Activated CD4-positive, CD25-positive, alpha-beta regulatory T cell treated with anti-CD3 and anti-CD28 coated beads, Interleukin-2, amount 50 U/mL, for 72 hours (primary cell): ENCODE measurements at regions not wholly inside any gene's neighbourhood (a gene's known extent, or its start where the extent isn't known, plus 50 kb on each side); places are given as distances from the start of the nearest gene placed in this dataset.

Source experiments
- DNase-seq: peaks from one replicate; pipeline ENCODE4 v3.0.0; 2021

DNA sequence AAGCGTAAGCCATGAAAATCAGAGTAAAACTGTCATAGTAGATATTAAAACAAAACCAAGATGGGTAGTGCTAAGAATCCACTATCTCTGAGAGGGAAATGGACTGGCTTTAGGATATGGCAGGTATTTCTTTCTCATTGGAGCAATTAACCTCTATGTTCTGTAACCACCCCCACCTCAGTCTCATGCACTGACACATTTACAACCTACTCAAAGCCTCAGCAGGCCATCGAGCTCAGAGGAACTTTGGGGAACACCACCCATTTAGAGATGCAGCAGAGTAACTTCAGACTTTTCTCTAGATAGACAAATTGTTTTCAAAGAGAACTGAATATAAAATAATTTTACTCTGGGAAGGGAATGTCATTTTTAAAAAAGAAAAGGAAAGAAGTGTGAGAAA is 615.8 kb upstream of the ZFHX3 start:
- DNase-seq = no peak

GRCh38 chr16:73636196-73636595 is 588.3 kb upstream of the ZFHX3 start:
- no peak for DNase-seq

DNA sequence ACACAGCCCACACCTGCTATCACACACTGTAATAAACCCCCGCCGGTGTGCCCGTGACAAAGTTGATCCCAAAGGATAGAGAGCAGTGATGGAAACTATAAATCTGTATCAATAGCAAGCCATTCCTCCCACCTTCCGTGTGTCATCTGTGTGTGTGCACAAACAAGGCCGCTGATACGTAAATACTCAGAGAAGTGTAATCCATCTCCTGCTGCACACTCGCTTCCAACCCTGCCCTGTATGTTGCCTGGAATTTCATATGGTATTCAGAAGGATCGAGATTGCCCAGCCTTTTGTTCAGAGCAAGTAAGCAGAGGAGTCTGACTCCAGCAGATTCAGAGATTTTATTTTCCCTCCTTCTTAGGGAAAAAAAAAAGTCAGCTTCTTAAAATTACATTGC is 581.1 kb upstream of the ZFHX3 start:
- no peak for DNase-seq

GRCh38 chr16:73617738-73618137 is 569.8 kb upstream of the ZFHX3 start:
- DNase-seq = no peak

DNA sequence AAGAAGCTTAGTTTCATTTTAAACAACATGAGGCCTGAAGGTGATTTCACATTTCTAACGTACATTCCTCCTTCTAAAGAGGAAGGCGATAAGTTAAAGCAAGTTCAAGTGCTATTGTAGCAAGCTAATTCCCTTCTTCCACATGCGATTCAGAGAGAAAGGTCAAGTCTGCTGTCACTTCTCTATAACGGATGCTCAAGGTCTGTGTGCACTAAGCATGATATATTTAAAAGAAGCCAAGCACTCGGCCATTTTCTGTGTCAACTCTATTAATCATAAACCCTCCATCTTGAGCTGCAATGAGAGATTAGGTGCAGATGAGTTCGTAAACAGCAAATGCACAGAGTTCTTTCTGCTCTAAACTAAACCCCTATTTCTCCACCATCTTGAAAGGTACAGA is 568.8 kb upstream of the ZFHX3 start:
- DNase-seq = no peak

GRCh38 chr16:73616166-73616753 is 568.3 kb upstream of the ZFHX3 start:
- no peak for DNase-seq

GRCh38 chr16:73615071-73615940 is 567.4 kb upstream of the ZFHX3 start:
- DNase-seq = no peak

DNA sequence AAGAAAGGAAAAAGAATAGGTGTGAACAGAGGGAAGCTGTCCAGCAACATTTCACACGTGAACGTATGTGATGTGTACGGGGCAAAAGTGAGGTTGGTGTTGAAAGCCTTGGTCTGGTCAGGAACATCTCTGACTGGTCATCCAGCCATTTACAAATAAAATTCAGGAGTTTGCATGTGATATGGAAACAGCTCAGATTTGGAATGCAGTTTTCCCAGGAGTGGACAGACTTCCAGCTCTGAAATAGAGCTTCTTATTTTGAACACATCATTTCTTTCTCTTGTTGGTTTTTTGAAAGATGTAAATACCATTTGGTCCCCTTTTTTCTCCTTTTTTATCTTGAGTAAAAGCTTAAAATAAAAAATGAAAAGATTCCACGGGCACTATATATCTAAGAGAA is 566.2 kb upstream of the ZFHX3 start:
- no peak for DNase-seq

- no peak for DNase-seq
Observed at GRCh38 chr16:73610605-73611156, 562.8 kb upstream of the ZFHX3 start.

GRCh38 chr16:73610160-73610559 is 562.2 kb upstream of the ZFHX3 start:
- DNase-seq = no peak

DNA sequence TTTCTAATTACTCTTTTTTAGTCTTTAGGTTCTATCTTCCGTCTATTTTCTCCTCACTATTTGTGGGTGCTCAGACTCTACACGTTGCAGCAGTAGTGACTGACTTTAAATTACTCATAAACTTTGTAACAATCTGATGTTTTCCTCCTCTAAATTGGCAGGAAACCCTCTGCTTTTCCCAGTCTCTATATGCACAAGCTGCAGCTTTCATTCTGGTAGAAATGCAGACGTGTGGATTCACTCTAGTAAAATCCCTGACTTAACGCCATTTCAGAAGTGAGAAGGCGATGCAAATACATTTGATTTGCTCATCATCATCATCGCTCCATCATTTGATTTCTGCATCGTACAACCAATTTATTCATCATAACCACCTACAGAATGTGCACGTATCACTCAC is 561.0 kb upstream of the ZFHX3 start:
- no peak for DNase-seq

DNA sequence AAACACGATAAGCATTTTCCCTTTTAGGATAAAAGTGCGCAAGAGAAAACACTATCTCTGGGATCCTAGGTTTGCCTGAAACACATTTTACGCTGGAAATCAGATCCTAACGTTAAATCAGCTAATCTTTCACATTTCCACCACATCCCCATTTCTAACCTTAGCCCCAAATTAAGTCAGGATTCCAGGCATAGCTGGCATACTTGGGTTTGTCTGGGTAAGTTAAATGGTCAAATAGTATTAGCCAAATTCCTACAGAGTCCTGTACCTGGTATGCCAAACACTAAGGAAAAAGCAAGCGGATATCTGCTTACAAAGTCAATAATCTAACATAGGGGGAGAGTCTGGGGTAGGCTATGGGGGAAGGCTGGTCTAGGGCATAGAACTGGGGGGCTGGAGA is 557.4 kb upstream of the ZFHX3 start:
- no peak for DNase-seq

GRCh38 chr16:73601911-73602310 is 554.0 kb upstream of the ZFHX3 start:
- no peak for DNase-seq

GRCh38 chr16:73599870-73600269 is 551.9 kb upstream of the ZFHX3 start:
- DNase-seq = no peak

DNA sequence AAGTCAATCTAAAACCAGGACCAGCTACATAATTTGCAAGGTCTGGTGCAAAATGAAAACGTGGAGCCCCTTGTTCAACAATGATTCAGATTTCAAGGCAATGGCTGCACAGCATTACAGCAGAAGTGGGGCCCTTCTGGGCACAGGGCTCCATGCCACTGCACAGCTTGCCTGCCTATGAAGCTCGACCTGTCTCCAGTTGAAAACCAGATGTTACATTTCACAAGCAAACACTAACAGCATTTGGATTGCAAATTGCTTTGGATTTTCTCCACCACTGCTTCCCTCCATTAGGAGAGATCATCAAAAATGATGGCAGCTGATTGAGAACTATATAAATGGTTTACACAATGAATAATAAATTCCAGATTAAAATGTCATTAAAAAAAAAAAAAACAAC is 551.4 kb upstream of the ZFHX3 start:
- no peak for DNase-seq

- no peak for DNase-seq
Observed at GRCh38 chr16:73584157-73584556, 536.2 kb upstream of the ZFHX3 start.

DNA sequence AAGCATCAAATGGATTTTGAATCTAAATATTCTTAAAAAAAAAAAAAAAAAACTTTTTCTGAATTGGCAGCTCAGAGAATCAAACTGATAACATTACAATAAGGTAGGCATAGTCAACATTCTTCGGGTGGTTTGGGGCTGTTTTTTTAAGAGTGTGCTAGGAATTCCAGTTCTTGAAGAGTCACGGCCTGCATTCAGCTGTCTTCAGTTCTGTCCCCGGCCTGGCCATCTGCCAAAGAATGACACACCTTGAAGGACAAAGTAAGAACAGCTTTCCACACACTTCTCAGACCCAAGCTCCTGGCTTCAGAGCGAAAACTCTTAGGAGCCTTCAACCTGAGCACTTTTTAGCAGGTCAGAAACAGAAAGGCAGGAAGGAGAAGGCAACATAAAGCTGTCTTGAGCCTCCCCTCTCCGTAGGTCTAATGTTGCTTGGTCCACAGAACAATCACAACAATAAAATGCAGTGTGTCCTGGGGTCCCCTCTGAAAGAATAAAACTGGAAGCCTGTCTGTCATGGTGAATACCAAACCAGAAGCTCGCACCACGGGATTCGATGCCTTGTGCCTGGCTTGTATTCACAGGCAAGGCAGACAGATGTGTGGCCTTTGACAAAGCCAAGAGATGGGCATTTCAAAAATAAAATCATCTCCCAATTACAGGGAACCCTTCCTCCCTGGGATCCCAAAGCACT is 524.4 kb upstream of the ZFHX3 start:
- DNase-seq = no peak

DNA sequence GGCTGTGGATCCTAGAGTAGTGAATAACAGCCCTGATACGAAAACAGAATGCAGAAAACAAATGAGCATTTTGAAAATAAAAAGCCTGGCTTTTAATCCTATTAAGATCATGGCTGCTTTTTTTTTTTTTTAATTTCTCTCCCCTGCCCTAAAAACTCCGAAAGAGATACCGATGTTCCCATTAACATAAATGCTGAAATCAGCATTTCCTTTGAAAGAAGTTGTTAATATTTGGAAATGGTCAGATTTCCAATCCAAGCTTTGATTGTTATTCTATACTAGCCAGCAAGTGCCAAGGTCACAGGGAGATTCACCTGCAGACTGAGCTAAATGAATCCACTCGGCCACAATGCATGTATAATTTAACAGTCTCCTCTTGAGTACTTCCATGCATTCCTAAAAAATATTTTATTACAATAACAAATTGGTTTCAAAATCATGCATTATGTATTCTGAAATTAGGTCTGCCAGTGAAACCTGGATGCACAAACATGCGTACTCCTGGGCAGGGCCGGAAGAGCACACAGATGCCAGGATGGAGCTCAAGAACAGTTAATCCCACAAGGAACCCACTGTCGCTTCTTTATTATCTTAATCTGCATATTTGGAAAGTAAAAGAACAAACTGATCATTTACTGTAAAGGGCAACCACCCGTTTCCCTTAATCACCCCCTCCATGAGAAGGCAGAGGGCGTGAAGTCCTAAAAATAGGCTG is 521.5 kb upstream of the ZFHX3 start:
- DNase-seq = no peak

GRCh38 chr16:73568769-73569168 is 520.8 kb upstream of the ZFHX3 start:
- no peak for DNase-seq

GRCh38 chr16:73565925-73566324 is 518.0 kb upstream of the ZFHX3 start:
- no peak for DNase-seq

DNA sequence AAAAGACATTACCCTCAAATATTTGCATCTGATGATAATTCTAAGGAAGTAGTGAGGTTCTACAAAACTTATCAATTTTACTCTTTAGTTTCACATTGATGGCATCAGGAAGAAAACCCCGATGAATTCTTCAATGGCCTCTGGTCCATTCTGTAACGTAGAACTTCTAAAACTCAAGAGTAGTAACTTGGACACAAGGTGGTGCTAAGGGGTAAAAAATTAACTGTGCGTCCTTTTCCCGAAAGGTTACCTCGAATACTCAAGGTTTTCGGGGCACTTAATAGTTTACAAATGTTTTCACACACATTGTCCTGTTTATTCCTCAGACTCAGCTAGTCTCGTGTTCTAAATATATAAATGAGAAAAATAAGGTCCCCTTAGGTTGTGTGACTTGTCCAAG is 517.3 kb upstream of the ZFHX3 start:
- no peak for DNase-seq

- no peak for DNase-seq
Observed at GRCh38 chr16:73563709-73564108, 515.8 kb upstream of the ZFHX3 start.

DNA sequence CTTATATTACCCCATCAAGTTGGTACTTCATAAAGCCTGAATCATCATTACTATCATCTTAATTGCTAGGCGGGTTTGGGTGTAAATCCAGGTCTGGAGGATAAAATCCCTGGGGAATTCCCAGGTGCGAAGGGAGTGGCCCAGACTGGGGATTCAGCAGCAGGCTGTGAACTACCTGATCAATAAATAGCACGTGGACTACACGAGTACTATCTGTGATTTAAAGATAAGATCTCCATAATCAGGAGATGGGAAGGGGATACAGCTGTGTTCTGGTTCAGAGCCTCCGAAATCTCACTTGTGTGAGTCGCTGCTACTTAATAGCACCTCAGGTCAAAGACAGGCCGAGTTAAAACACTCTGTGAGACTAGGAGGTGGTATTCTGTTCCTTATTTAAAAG is 512.6 kb upstream of the ZFHX3 start:
- DNase-seq = no peak
